Keratinocyte (primary cell): ENCODE measurements at regions not wholly inside any gene's neighbourhood (a gene's known extent, or its start where the extent isn't known, plus 50 kb on each side); places are given as distances from the start of the nearest gene placed in this dataset.

Experiments used
- DNase-seq: peaks from one replicate; pipeline ENCODE4 v3.0.0-alpha.2; 2011; ENCODE audit warnings: low read depth, missing footprints, low spot score
- FAIRE-seq: peaks from 2 replicates; lab custom pipeline; 2011; peaks lifted over from hg19 to GRCh38; lab: Jason Lieb, UNC
- H2AFZ ChIP-seq: 2 replicates; pipeline ENCODE4 v1.6.0; 2012; ENCODE audit warnings: low read length, control low read depth, inconsistent platforms; ENCODE audit not compliant: control insufficient read depth
- H3K27ac ChIP-seq: 2 replicates; pipeline ENCODE4 v1.5.1; 2011; ENCODE audit warnings: low read length; ENCODE audit not compliant: control insufficient read depth, insufficient read depth
- H3K27me3 ChIP-seq: 3 replicates; pipeline ENCODE4 v1.6.0; 2011; ENCODE audit warnings: low read length; ENCODE audit not compliant: control insufficient read depth, insufficient read depth; ENCODE audit errors: extremely low read depth
- H3K36me3 ChIP-seq, 2 experiments: 2 replicates in 1 of 2; 3 replicates in 1 of 2; pipeline ENCODE4 v1.5.1; 2011; ENCODE audit warnings: low read length in 2 of 2, mild to moderate bottlenecking in 1 of 2; ENCODE audit not compliant: control insufficient read depth in 2 of 2, insufficient read depth in 2 of 2; ENCODE audit errors: extremely low read depth in 1 of 2
- H3K4me1 ChIP-seq: 3 replicates; pipeline ENCODE4 v1.5.1; 2011; ENCODE audit warnings: low read length; ENCODE audit not compliant: control insufficient read depth, insufficient read depth; ENCODE audit errors: extremely low read depth
- H3K4me2 ChIP-seq: 3 replicates; pipeline ENCODE4 v1.6.0; 2011; ENCODE audit warnings: low read depth, low read length; ENCODE audit not compliant: control insufficient read depth, insufficient read depth; ENCODE audit errors: extremely low read depth
- H3K4me3 ChIP-seq, 3 experiments: fragments of 200-600 bp in 1 of 3; sonication (generic) in 1 of 3; 2 replicates in 2 of 3; 3 replicates in 1 of 3; pipeline ENCODE4 v1.5.1; 2011 to 2016; ENCODE audit warnings: low read length in 3 of 3, mild to moderate bottlenecking in 3 of 3, control low read depth in 2 of 3, inconsistent platforms in 1 of 3, low read depth in 1 of 3, mixed read lengths in 1 of 3, mixed run types in 1 of 3, moderate library complexity in 1 of 3; ENCODE audit not compliant: control insufficient read depth in 2 of 3, insufficient read depth in 2 of 3; ENCODE audit errors: extremely low read depth in 1 of 3
- H3K79me2 ChIP-seq: 2 replicates; pipeline ENCODE4 v1.6.0; 2012; ENCODE audit warnings: low read length; ENCODE audit not compliant: control insufficient read depth, insufficient read depth
- H3K9ac ChIP-seq: 3 replicates; pipeline ENCODE4 v1.6.0; 2011; ENCODE audit warnings: low read length; ENCODE audit not compliant: control insufficient read depth, insufficient read depth; ENCODE audit errors: extremely low read depth
- H3K9me1 ChIP-seq: 3 replicates; pipeline ENCODE4 v1.6.0; 2011; ENCODE audit warnings: low read length; ENCODE audit not compliant: control insufficient read depth, insufficient read depth; ENCODE audit errors: extremely low read depth
- H3K9me3 ChIP-seq: 2 replicates; pipeline ENCODE4 v1.5.1; 2012; ENCODE audit warnings: low read depth, low read length; ENCODE audit not compliant: control insufficient read depth
- H4K20me1 ChIP-seq: 3 replicates; pipeline ENCODE4 v1.6.0; 2011; ENCODE audit warnings: low read length; ENCODE audit not compliant: control insufficient read depth, insufficient read depth; ENCODE audit errors: extremely low read depth
- EZH2 ChIP-seq: IDR thresholded peaks from one replicate; pipeline ENCODE4 v1.6.1; 2012; ENCODE audit warnings: inconsistent platforms, mild to moderate bottlenecking, low read length, moderate library complexity
- dilution Hi-C: fragments of 300-500 bp; cut with MboI; formaldehyde crosslinking; loops from one replicate; pipeline ENCODE4 v1.7.0; 2020; ENCODE audit warnings: low sequenced_read_pairs; ENCODE audit not compliant: extremely low pct_ligation_motif_present
- TF ChIP-seq, protein P1 (sequence below), 3 experiments: IDR thresholded peaks in 1 of 3; conservative IDR thresholded peaks in 1 of 3; optimal IDR thresholded peaks in 1 of 3; 2 replicates in 2 of 3; 3 replicates in 1 of 3; pipeline versions ENCODE3 to v1.5.1; 2011; ENCODE audit warnings: low read length in 3 of 3, mild to moderate bottlenecking in 3 of 3, moderate library complexity in 2 of 3, control low read depth in 1 of 3, inconsistent platforms in 1 of 3; ENCODE audit not compliant: insufficient read depth in 2 of 3; ENCODE audit errors: extremely low read depth in 1 of 3

DNA sequence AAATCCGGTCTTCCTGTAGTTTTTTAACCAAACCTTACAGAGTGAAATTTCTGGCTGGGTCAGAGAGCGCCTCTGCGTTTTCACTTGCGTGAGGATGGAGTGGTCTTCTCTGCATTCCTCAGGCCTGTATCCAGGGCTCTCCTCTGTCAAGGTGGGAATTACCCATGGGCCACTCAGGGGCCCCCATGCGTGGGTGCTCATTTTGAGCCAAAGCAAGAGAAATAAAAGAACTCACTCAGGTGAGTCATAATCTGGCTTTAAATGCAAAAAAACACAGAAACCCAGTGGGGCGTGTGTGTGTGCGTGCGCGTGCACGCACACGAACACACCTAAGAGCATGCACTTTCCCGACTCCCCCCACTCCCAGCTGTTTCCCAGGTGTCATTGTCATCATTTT lies 104.0 kb upstream of the PWP1 start:
- TF ChIP-seq EZH2 = no peak
- TF ChIP-seq, protein P1, sequence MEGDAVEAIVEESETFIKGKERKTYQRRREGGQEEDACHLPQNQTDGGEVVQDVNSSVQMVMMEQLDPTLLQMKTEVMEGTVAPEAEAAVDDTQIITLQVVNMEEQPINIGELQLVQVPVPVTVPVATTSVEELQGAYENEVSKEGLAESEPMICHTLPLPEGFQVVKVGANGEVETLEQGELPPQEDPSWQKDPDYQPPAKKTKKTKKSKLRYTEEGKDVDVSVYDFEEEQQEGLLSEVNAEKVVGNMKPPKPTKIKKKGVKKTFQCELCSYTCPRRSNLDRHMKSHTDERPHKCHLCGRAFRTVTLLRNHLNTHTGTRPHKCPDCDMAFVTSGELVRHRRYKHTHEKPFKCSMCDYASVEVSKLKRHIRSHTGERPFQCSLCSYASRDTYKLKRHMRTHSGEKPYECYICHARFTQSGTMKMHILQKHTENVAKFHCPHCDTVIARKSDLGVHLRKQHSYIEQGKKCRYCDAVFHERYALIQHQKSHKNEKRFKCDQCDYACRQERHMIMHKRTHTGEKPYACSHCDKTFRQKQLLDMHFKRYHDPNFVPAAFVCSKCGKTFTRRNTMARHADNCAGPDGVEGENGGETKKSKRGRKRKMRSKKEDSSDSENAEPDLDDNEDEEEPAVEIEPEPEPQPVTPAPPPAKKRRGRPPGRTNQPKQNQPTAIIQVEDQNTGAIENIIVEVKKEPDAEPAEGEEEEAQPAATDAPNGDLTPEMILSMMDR (optimal IDR thresholded peaks at IDR 0.05 in 1 of 3, IDR thresholded peaks at IDR 0.05 in 1 of 3, conservative IDR thresholded peaks at IDR 0.05 in 1 of 3; ENCODE audit: extremely low read depth in 1 of 3, insufficient read depth in 2 of 3, low read length in 3 of 3) = no peak
- no peaks in the 10 kb centered on the region for H3K36me3 ChIP-seq
- H4K20me1 ChIP-seq = no peaks in the 10 kb centered on the region
- peaks cover 6% of the 10 kb centered on the region for H3K4me1 ChIP-seq
- no peaks in the 10 kb centered on the region for H3K9me3 ChIP-seq
- H3K27ac ChIP-seq = no peak overlapping the region
- FAIRE-seq (no peak), DNase-seq (no peak)
- dilution Hi-C loops = no loop called here
- peak overlapping the region; percentile 41 for H2AFZ ChIP-seq
- peaks cover 6% of the 10 kb centered on the region for H3K27me3 ChIP-seq
- H3K79me2 ChIP-seq = no peaks in the 10 kb centered on the region
- peak overlapping the region; percentile 54 for H3K9ac ChIP-seq
- peak overlapping the region; percentile 55 for H3K4me2 ChIP-seq
- H3K4me3 ChIP-seq = peak overlapping the region in 2 of 3 experiments; percentile 1 to 61
- H3K9me1 ChIP-seq = no peaks in the 10 kb centered on the region

DNA sequence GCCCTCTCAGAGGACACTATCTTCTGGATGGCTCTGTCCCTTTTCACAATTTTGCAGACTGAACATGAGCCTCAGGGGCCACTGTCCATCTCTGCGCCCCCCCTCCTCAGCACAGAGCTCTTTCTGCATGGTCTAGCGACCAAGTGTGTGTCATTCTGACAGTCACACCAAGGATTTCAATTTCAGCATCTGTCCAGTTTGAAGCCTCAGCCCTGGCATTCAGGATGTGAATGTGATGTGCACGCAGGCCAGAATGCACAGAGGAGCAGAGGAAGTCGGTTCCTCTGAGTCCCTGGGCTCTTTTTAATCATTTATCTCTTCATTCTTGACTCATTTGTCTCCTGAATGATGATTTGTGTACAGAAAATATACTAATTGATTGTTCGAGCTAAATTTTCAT lies 102.0 kb upstream of the PWP1 start:
- Histone ChIP-seq H3K4me2 (no peak overlapping the region), H3K4me3 (no peak overlapping the region)
- FAIRE-seq = no peak

More for the DNA sequence above, 102.0 kb upstream of the PWP1 start:
- no peak for DNase-seq
- Histone ChIP-seq H3K27ac (no peak overlapping the region), H3K27me3 (peaks cover 6% of the 10 kb centered on the region), H4K20me1 (no peaks in the 10 kb centered on the region), H2AFZ (no peak overlapping the region), H3K79me2 (no peaks in the 10 kb centered on the region), H3K9me3 (no peaks in the 10 kb centered on the region), H3K4me1 (peaks cover 6% of the 10 kb centered on the region), H3K9me1 (no peaks in the 10 kb centered on the region), H3K36me3 (no peaks in the 10 kb centered on the region), H3K9ac (no peak overlapping the region)
- dilution Hi-C loops = no loop called here
- TF ChIP-seq EZH2 = no peak
- TF ChIP-seq, protein P1 (optimal IDR thresholded peaks at IDR 0.05 in 1 of 3, IDR thresholded peaks at IDR 0.05 in 1 of 3, conservative IDR thresholded peaks at IDR 0.05 in 1 of 3; ENCODE audit: extremely low read depth in 1 of 3, insufficient read depth in 2 of 3, low read length in 3 of 3) = no peak
